Hepatic stellate cell (primary cell): ENCODE measurements at regions not wholly inside any gene's neighbourhood (a gene's known extent, or its start where the extent isn't known, plus 50 kb on each side); places are given as distances from the start of the nearest gene placed in this dataset.
"Not testable (repeated sequence)": the region's sequence is repeated elsewhere in the genome, so short reads cannot be mapped to it uniquely, and the experiment has no call there.

Experiments
- DNase-seq: peaks from one replicate; pipeline ENCODE4 v3.0.0; 2011; ENCODE audit warnings: low spot score

GRCh38 chr6:11848852-11849731 is 70.5 kb upstream of the ADTRP start:
- no peak for DNase-seq

DNA sequence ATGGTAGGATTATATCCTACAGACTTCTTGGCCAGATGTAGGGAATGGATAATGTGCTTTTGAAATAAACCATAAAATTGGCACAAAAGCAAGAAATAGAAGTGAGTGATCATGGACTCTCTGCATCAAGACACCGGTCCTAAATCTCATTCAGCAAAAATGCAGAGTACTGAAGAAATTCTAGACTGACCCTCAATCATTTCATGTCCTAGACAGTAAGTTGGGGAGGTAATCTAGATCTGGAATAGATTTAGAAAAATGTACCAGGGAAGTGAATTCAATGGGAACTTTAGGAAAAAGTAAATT is 69.7 kb upstream of the ADTRP start:
- DNase-seq = no peak

GRCh38 chr6:11847515-11848345 is 69.1 kb upstream of the ADTRP start:
- no peak for DNase-seq

- DNase-seq = not testable (repeated sequence)
Observed at GRCh38 chr6:11847068-11847467, 68.5 kb upstream of the ADTRP start.

- no peak for DNase-seq
Observed at GRCh38 chr6:11845664-11846577, 67.3 kb upstream of the ADTRP start.

GRCh38 chr6:11842795-11843194 is 64.2 kb upstream of the ADTRP start:
- not testable (repeated sequence) for DNase-seq

DNA sequence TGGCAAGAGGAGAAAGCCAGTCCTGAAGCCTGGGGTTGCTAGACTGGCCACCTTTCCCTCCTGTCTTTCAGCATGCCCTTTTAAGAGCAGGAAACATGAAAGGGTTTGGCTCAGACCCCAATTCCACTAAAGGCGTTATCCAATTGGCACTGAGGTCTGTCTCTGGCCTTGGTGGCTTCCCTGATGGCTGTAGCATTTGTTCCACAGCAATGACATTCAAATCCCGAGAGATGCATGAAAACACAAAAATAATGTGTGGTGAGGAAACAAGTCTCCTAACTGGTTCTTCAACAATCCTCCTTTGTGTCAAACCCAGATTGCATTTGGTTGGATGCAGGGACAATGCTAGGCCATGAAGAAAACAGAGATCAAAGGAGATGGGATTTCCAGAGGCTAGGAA is 56.5 kb upstream of the ADTRP start:
- DNase-seq = no peak

- no peak for DNase-seq
Observed at GRCh38 chr6:11833626-11834592, 55.3 kb upstream of the ADTRP start.

DNA sequence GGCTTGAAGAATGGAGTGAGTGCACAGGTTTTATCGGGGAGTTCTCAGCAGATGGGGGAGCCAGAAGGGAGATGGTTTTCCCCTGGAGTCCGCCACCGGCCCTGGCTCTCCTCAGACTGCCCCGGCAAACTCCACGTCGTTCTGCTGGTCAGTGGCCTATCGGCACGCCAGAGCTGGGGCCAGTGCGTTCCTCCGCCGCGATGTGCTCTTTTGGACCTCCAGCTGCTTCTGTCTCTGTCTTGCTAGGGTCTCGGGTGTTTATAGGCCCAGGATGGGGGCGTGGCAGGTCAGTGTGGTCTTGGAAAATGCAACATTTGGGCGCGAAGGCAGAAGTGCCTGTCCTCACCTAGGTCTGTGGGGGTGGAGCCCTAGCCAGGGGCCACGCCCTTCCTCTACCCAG is 53.0 kb upstream of the ADTRP start:
- no peak for DNase-seq

DNA sequence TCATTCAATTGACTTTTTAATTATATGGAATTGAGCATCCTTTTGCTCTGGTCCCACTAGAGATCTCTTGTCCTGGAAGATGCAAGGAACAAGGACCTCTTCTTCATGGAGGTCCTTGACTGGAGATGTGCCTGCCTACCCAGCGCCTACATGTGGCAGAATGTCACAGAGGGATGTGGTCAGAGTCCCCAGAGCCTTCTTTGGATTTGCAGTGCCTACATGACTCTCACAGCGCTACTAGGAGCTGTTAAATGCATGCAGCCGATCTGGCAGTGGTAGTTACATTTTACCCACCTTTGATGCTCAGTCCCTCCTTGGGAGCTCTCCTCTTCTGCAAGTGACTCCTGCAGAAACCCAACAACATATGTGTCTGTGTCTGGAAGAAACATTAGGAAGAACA is 51.9 kb upstream of the ADTRP start:
- DNase-seq = no peak

GRCh38 chr6:11830105-11830504 is 51.5 kb upstream of the ADTRP start:
- no peak for DNase-seq

GRCh38 chr6:11828262-11828870 is 49.8 kb upstream of the ADTRP start:
- no peak for DNase-seq
